Sigmoid colon (tissue), 6 donors: ENCODE measurements at regions not wholly inside any gene's neighbourhood (a gene's known extent, or its start where the extent isn't known, plus 50 kb on each side); places are given as distances from the start of the nearest gene placed in this dataset.
A peak's percentile ranks its signal among the peaks of the same experiment; 100 is the strongest.
"Not testable (repeated sequence)": the region's sequence is repeated elsewhere in the genome, so short reads cannot be mapped to it uniquely, and the experiment has no call there.

Experiments
- DNase-seq: peaks from one replicate; pipeline ENCODE4 v3.0.0-alpha.2; 2019
- H3K27ac ChIP-seq, 4 donors: fragments of 200-600 bp; sonication (generic); one replicate each; pipeline ENCODE4 v1.5.1; 2016 to 2019; ENCODE audit warnings: mild to moderate bottlenecking in 1 of 4
- H3K27me3 ChIP-seq, 3 donors: fragments of 200-600 bp; sonication (generic); one replicate each; pipeline ENCODE4 v1.5.1; 2019; ENCODE audit warnings: mild to moderate bottlenecking in 1 of 3
- H3K36me3 ChIP-seq, 4 donors: fragments of 200-600 bp; sonication (generic); one replicate each; pipeline ENCODE4 v1.5.1; 2016 to 2019
- H3K4me1 ChIP-seq, 4 donors: fragments of 200-600 bp; sonication (generic); one replicate each; pipeline ENCODE4 v1.5.1; 2017 to 2019
- H3K4me3 ChIP-seq, 4 donors: fragments of 200-600 bp; sonication (generic); one replicate each; pipeline ENCODE4 v1.5.1; 2017 to 2019; ENCODE audit warnings: mild to moderate bottlenecking in 2 of 4, moderate library complexity in 1 of 4
- H3K9me3 ChIP-seq, 4 donors: fragments of 200-600 bp in 3 of 4; sonication (generic) in 3 of 4; one replicate each; pipeline versions ENCODE4 v1.5.1 to v1.6.1; 2013 to 2019
- EP300 ChIP-seq, 4 donors: sonication (generic); formaldehyde crosslinking; IDR thresholded peaks; one replicate each; pipeline ENCODE4 v1.6.1; 2017; ENCODE audit warnings: antibody characterized with exemption in 4 of 4
- POLR2A ChIP-seq, 2 donors: fragments of 450-650 bp; IDR thresholded peaks; one replicate each; pipeline ENCODE4 v1.6.1; 2016; ENCODE audit warnings: antibody characterized with exemption in 2 of 2, mild to moderate bottlenecking in 2 of 2, moderate library complexity in 2 of 2
- POLR2AphosphoS5 ChIP-seq, 4 donors: sonication (generic); formaldehyde crosslinking; IDR thresholded peaks; one replicate each; pipeline ENCODE4 v1.6.1; 2017; ENCODE audit warnings: antibody characterized with exemption in 4 of 4
- WGBS, 2 donors: extraction: QIAGEN DNeasy Blood & Tissue Kit; methylation state at CpG; one replicate each; pipeline ENCODE4 v1.1.7; 2013; 5-methylcytosine and 5-hydroxymethylcytosine counted together
- intact Hi-C: fragments of 100-400 bp; cut with DNase I; formaldehyde crosslinking; loops from one replicate; pipeline ENCODE4 v1.15.1; 2023
- TF ChIP-seq, protein P1 (sequence below), 4 experiments: fragments of 450-650 bp in 3 of 4; fragments of 200-600 bp in 1 of 4; IDR thresholded peaks; one replicate each; pipeline ENCODE4 v1.5.1; 2016 to 2019; ENCODE audit warnings: antibody characterized with exemption in 4 of 4, mild to moderate bottlenecking in 3 of 4, moderate library complexity in 2 of 4
- donor health status: healthy with polysubstance abuse.
- donor health status: healthy.

DNA sequence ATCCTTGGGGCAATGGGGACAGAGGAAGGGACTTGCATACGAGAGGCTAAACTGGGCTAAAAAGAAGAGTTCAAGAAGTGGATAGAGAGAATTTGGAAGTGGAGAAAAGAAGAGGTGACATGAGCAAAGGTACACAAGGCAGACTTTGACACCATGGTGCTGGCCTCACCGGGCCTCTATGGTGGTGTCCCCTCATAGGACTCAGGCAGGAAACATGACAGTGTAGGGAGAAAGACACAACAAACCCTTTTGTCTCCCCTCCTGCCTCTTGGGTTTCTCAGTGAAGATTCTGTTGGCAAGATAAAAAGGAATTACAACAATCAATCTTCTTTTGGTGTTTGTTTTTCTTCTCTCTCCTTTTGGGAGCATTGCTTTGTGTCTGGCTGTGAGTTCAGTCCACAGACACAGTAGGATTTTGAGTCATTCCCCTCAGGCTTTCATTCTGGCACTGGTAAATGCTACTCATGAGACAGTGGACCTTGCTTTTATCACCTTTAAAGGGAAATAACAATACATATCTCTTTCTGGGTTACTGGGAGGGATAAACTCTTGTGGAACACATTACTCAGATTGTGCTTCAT, 827.7 kb downstream of the TNS3 start:
- Histone ChIP-seq H3K4me1 (peaks cover 0 to 40% (median 35%) of the 10 kb centered on the region in 4 donors), H3K4me3 (no peak overlapping the region), H3K9me3 (no peaks in the 10 kb centered on the region), H3K27ac (peak overlapping the region; percentile 52 to 83 (median 63)), H3K36me3 (no peaks in the 10 kb centered on the region), H3K27me3 (no peaks in the 10 kb centered on the region)
- intact Hi-C loops, result no loop called here
- no peak for DNase-seq
- no peak for TF ChIP-seq POLR2A (IDR thresholded peaks at IDR 0.05)
- TF ChIP-seq POLR2AphosphoS5 (IDR thresholded peaks at IDR 0.05), result peak in 2 of 4 donors; percentile 10 to 37
- TF ChIP-seq, protein P1, sequence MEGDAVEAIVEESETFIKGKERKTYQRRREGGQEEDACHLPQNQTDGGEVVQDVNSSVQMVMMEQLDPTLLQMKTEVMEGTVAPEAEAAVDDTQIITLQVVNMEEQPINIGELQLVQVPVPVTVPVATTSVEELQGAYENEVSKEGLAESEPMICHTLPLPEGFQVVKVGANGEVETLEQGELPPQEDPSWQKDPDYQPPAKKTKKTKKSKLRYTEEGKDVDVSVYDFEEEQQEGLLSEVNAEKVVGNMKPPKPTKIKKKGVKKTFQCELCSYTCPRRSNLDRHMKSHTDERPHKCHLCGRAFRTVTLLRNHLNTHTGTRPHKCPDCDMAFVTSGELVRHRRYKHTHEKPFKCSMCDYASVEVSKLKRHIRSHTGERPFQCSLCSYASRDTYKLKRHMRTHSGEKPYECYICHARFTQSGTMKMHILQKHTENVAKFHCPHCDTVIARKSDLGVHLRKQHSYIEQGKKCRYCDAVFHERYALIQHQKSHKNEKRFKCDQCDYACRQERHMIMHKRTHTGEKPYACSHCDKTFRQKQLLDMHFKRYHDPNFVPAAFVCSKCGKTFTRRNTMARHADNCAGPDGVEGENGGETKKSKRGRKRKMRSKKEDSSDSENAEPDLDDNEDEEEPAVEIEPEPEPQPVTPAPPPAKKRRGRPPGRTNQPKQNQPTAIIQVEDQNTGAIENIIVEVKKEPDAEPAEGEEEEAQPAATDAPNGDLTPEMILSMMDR (IDR thresholded peaks at IDR 0.05), result no peak
- WGBS, 2 donors, result 89 to 94% methylated on average over 2 of the region's 2 CpGs

DNA sequence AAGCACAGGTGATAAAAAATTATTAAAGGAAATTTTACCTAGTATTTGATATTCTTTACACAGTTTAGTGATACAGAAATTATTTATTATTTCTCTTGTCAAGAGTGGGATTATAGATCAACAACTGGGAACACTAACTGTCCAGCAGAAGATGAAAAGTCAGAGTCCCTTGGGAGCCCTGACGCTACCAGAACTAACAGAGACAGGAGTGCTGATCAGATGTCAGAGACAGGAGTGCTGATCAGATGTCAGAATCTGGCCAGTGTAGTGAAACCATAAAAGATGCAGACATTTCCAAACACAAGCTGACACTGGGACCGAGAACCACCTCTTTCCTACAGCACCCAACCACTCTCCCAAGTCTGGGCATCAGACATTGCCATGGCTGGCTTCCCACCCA, 828.2 kb downstream of the TNS3 start:
- Histone ChIP-seq H3K9me3 (no peaks in the 10 kb centered on the region), H3K4me3 (no peak overlapping the region), H3K36me3 (no peaks in the 10 kb centered on the region), H3K4me1 (peaks cover 0 to 40% (median 35%) of the 10 kb centered on the region in 4 donors), H3K27ac (peak overlapping the region; percentile 52 to 83 (median 63)), H3K27me3 (no peaks in the 10 kb centered on the region)
- intact Hi-C loops, result no loop called here
- no peak for DNase-seq
- TF ChIP-seq POLR2A (IDR thresholded peaks at IDR 0.05) (no peak), POLR2AphosphoS5 (IDR thresholded peaks at IDR 0.05) (no peak), EP300 (IDR thresholded peaks at IDR 0.05) (no peak)
- TF ChIP-seq, protein P1 (IDR thresholded peaks at IDR 0.05), result no peak
- 82 to 92% methylated on average over 2 of the region's 2 CpGs for WGBS, 2 donors

DNA sequence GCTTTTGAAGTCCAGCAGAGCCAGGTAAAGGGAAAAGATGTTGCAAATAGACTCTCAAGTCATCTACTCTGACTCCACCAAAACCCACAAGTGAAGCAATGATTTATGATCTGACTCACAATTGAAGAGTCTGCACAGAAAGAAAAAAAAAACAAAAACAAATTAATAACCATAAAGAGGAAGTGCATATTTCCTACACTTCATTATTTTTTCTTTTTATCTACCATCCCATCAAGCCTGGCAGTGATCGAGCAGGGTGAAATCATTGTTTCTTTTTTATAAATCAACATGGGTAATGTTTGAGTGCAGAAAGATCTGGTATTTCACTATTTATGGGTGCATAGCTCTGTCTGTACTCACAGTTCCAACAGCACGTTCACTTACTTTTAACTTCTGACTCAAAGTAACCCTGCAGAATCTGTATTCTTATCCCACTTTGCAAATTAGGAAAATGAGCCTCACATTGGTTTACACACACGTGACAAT, 829.0 kb downstream of the TNS3 start:
- Histone ChIP-seq H3K4me1 (peaks cover 0 to 40% (median 35%) of the 10 kb centered on the region in 4 donors), H3K27ac (peak overlapping the region; percentile 52 to 83 (median 63)), H3K4me3 (no peak overlapping the region), H3K27me3 (no peaks in the 10 kb centered on the region), H3K36me3 (no peaks in the 10 kb centered on the region), H3K9me3 (no peaks in the 10 kb centered on the region)
- no peak for TF ChIP-seq EP300 (IDR thresholded peaks at IDR 0.05)
- TF ChIP-seq POLR2AphosphoS5 (IDR thresholded peaks at IDR 0.05), result peak in 2 of 4 donors; percentile 20 to 50
- intact Hi-C loops, result no loop called here
- no peak for DNase-seq
- WGBS, 2 donors, result 46 to 72% methylated on average over 3 of the region's 3 CpGs

DNA sequence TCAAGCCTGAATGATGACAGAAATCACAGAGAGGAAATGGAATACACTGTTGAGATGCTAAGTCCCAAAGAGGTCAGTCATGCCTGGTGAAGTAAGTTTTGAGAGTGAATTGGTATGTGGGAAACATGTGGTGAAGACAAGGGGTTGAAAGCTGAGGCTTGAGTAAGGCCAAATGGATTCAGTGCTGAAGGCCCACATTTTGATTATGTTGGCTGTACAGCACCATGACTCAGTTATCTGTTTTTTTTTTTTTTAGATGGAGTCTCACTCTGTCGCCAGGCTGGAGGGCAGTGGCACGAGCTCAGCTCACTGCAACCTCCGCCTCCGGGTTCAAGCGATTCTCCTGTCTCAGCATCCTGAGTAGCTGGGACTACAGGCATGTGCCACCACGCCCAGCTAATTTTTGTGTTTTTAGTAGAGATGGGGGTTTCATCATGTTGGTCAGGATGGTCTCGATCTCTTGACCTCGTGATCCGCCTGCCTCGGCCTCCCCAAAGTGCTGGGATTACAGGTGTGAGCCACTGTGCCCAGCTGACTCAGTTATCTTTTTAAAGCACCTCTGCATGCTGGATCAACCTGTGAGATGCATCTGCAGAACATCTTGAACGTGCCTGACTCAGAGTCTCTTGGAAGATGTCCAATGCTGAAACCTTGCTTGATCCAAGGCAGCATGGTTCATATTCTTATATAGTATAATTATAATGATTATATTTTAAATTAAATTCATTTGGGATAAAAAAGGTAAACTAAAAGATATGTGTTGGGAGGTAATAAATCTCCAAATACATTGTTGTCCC, 829.8 kb downstream of the TNS3 start:
- H3K4me3 ChIP-seq, intact Hi-C loops, H3K9me3 ChIP-seq, DNase-seq, H3K36me3 ChIP-seq, H3K27me3 ChIP-seq: not testable (repeated sequence)
- TF ChIP-seq POLR2AphosphoS5 (IDR thresholded peaks at IDR 0.05), result peak in 1 of 4 donors; percentile 47
- H3K27ac ChIP-seq, result peak overlapping the region in 3 of 4 donors; percentile 62 to 83 (median 64)
- 92 to 93% methylated on average over 11 of the region's 11 CpGs for WGBS, 2 donors
- peaks cover 0 to 40% (median 35%) of the 10 kb centered on the region in 4 donors for H3K4me1 ChIP-seq

DNA sequence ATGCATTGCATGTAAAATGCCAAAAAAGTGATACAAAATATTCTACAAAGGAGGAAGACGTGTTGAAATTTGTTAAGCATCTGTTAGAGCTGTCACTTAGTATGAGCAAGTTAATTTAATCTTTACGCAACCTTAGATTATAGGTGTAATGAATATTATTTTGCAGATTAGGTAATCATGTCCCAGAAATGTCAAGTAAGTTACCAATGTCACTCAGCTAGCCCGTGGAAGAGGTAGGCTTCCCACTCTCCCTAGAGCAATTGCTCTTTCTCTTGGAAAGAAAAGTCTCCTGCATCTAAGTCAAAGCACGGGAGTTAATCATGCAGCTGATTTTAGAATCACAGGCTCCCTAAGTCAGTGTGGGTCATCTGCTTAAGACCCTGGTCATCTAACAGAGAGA, 830.4 kb upstream of the IGFBP3 start:
- TF ChIP-seq, protein P1 (IDR thresholded peaks at IDR 0.05), result no peak
- TF ChIP-seq POLR2A (IDR thresholded peaks at IDR 0.05), result no peak
- TF ChIP-seq EP300 (IDR thresholded peaks at IDR 0.05), result no peak
- TF ChIP-seq POLR2AphosphoS5 (IDR thresholded peaks at IDR 0.05), result no peak
- H3K27me3 ChIP-seq, result no peaks in the 10 kb centered on the region
- intact Hi-C loops, result no loop called here
- DNase-seq, result no peak
- H3K36me3 ChIP-seq, result no peaks in the 10 kb centered on the region
- H3K27ac ChIP-seq, result peak overlapping the region in 2 of 4 donors; percentile 64 to 83
- no peak overlapping the region for H3K4me3 ChIP-seq
- no peaks in the 10 kb centered on the region for H3K9me3 ChIP-seq
- WGBS, 2 donors, result 91 to 93% methylated on average over 4 of the region's 4 CpGs
- peaks cover 0 to 40% (median 35%) of the 10 kb centered on the region in 4 donors for H3K4me1 ChIP-seq
